IMR-90 (cell line): ENCODE measurements at regions not wholly inside any gene's neighbourhood (a gene's known extent, or its start where the extent isn't known, plus 50 kb on each side); places are given as distances from the start of the nearest gene placed in this dataset.

Experiments used
- CTCF ChIP-seq: conservative IDR thresholded peaks from 2 replicates; pipeline ENCODE4 v1.5.1; 2012; ENCODE audit warnings: mild to moderate bottlenecking, low read depth, low read length, improper control_type of control experiment
- MAZ ChIP-seq: IDR thresholded peaks from 2 replicates; pipeline ENCODE4 v1.6.1; 2012; ENCODE audit warnings: low read depth, mild to moderate bottlenecking, low read length, improper control_type of control experiment, moderate library complexity, borderline replicate concordance
- MXI1 ChIP-seq: IDR thresholded peaks from 2 replicates; pipeline ENCODE4 v1.6.1; 2012; ENCODE audit warnings: low read depth, mild to moderate bottlenecking, low read length, moderate library complexity, borderline replicate concordance
- POLR2A ChIP-seq: IDR thresholded peaks from 2 replicates; pipeline ENCODE4 v1.6.1; 2012; ENCODE audit warnings: mild to moderate bottlenecking, low read depth, low read length
- RAD21 ChIP-seq: IDR thresholded peaks from 2 replicates; pipeline ENCODE4 v1.6.1; 2012; ENCODE audit warnings: low read length, improper control_type of control experiment
- SMC3 ChIP-seq: fragments of 150-350 bp; IDR thresholded peaks from 2 replicates; pipeline ENCODE4 v1.6.1; 2016; ENCODE audit warnings: low read depth, mild to moderate bottlenecking, antibody characterized with exemption, low read length, moderate library complexity
- USF2 ChIP-seq: fragments of 150-350 bp; IDR thresholded peaks from 2 replicates; pipeline ENCODE4 v1.6.1; 2017; ENCODE audit warnings: mild to moderate bottlenecking, antibody characterized with exemption, low read length, low read depth

- TF ChIP-seq POLR2A (no peak), MAZ (no peak), CTCF (no peak), USF2 (no peak; the same call in 1 of the 2 replicates), RAD21 (no peak), SMC3 (no peak), MXI1 (no peak)
Measured at GRCh38 chrX:137286423-137286822, 252.6 kb upstream of the GPR101 start.
